Endothelial cell of umbilical vein (primary cell): ENCODE measurements at regions not wholly inside any gene's neighbourhood (a gene's known extent, or its start where the extent isn't known, plus 50 kb on each side); places are given as distances from the start of the nearest gene placed in this dataset.

Experiments used
- BruUV-seq: library from RNA; stranded (reverse); fragments of 400-500 nt; replicated peaks from 2 replicates; lab custom pipeline; 2021; lab: Mats Ljungman, UMichigan
- CTCF ChIA-PET: fragments of 300-600, 350-600 bp; sonication (Branson Sonifier 250); formaldehyde crosslinking; loops from one replicate; lab custom pipeline; 2021; ENCODE audit warnings: antibody characterized with exemption, inconsistent platforms; lab: Charles Lee
- POLR2A ChIA-PET: fragments of 300-600, 350-600 bp; sonication (Branson Sonifier 250); formaldehyde crosslinking; loops from one replicate; lab custom pipeline; 2021; ENCODE audit warnings: antibody characterized with exemption, inconsistent platforms; lab: Charles Lee
- DNase-seq: peaks from one replicate; pipeline ENCODE4 v3.0.0-alpha.2; 2011; ENCODE audit warnings: low read depth, low spot score
- FAIRE-seq: peaks from 2 replicates; lab custom pipeline; 2011; peaks lifted over from hg19 to GRCh38; lab: Jason Lieb, UNC
- H2AFZ ChIP-seq: 2 replicates; pipeline ENCODE4 v1.6.0; 2012; ENCODE audit warnings: low read depth, low read length, control low read depth, inconsistent platforms
- H3K27ac ChIP-seq: 2 replicates; pipeline ENCODE4 v1.5.1; 2011; ENCODE audit warnings: low read depth, mild to moderate bottlenecking, control low read depth, low read length, moderate library complexity; ENCODE audit not compliant: insufficient read depth
- H3K27me3 ChIP-seq, 2 experiments: 2 replicates each; pipeline versions ENCODE4 v1.6.0 to v1.6.1; 2011; ENCODE audit warnings: low read length in 2 of 2, mixed read lengths in 1 of 2; ENCODE audit not compliant: control insufficient read depth in 2 of 2, insufficient read depth in 2 of 2
- H3K36me3 ChIP-seq, 2 experiments: 2 replicates in 1 of 2; 3 replicates in 1 of 2; pipeline ENCODE4 v1.5.1; 2011; ENCODE audit warnings: low read length in 2 of 2, mild to moderate bottlenecking in 1 of 2, moderate library complexity in 1 of 2; ENCODE audit not compliant: control insufficient read depth in 2 of 2, insufficient read depth in 2 of 2; ENCODE audit errors: extremely low read depth in 1 of 2
- H3K4me1 ChIP-seq: 3 replicates; pipeline ENCODE4 v1.5.1; 2011; ENCODE audit warnings: mild to moderate bottlenecking, low read length; ENCODE audit not compliant: control insufficient read depth, insufficient read depth; ENCODE audit errors: extremely low read depth
- H3K4me2 ChIP-seq: 2 replicates; pipeline ENCODE4 v1.6.1; 2011; ENCODE audit warnings: low read length, control low read depth, mixed read lengths; ENCODE audit not compliant: insufficient read depth
- H3K4me3 ChIP-seq, 3 experiments: fragments of 200-600 bp in 1 of 3; sonication (generic), shearing (Covaris generic) in 1 of 3; replicated peaks in 1 of 3; 2 replicates each; pipeline ENCODE4 v1.5.1; 2011 to 2016; ENCODE audit warnings: control low read depth in 3 of 3, low read length in 3 of 3, mild to moderate bottlenecking in 2 of 3, inconsistent platforms in 1 of 3, low read depth in 1 of 3, moderate library complexity in 1 of 3; ENCODE audit not compliant: insufficient read depth in 1 of 3
- H3K79me2 ChIP-seq: 2 replicates; pipeline ENCODE4 v1.6.0; 2012; ENCODE audit warnings: low read length, inconsistent platforms; ENCODE audit not compliant: control insufficient read depth, insufficient read depth
- H3K9ac ChIP-seq: replicated peaks from 2 replicates; pipeline ENCODE3; 2011; ENCODE audit warnings: low read length, control low read depth; ENCODE audit not compliant: insufficient read depth; ENCODE audit errors: extremely low read depth
- H3K9me1 ChIP-seq: replicated peaks from 3 replicates; pipeline ENCODE4 v1.6.0; 2011; ENCODE audit warnings: mild to moderate bottlenecking, low read length; ENCODE audit not compliant: control insufficient read depth, insufficient read depth; ENCODE audit errors: extremely low read depth
- H3K9me3 ChIP-seq: replicated peaks from 2 replicates; pipeline ENCODE4 v1.5.1; 2012; ENCODE audit warnings: low read length, inconsistent platforms; ENCODE audit not compliant: control insufficient read depth, insufficient read depth
- H4K20me1 ChIP-seq: replicated peaks from 2 replicates; pipeline ENCODE3; 2011; ENCODE audit warnings: mild to moderate bottlenecking, low read length; ENCODE audit not compliant: control insufficient read depth, insufficient read depth; ENCODE audit errors: extremely low read depth
- EZH2 ChIP-seq: IDR thresholded peaks from 2 replicates; pipeline ENCODE4 v1.6.1; 2012; ENCODE audit warnings: borderline replicate concordance, low read depth, mild to moderate bottlenecking, moderate library complexity, low read length, inconsistent platforms; ENCODE audit not compliant: severe bottlenecking
- FOS ChIP-seq: IDR thresholded peaks from 2 replicates; pipeline ENCODE4 v1.6.1; 2011; ENCODE audit warnings: mild to moderate bottlenecking, low read length, moderate library complexity, borderline replicate concordance; ENCODE audit not compliant: insufficient read depth
- GATA2 ChIP-seq: IDR thresholded peaks from 2 replicates; pipeline ENCODE4 v1.7.0; 2011; ENCODE audit warnings: low read depth, mild to moderate bottlenecking, moderate library complexity, mixed read lengths, low read length; ENCODE audit not compliant: insufficient read length, insufficient read depth
- JUN ChIP-seq: IDR thresholded peaks from 2 replicates; pipeline ENCODE4 v1.6.1; 2011; ENCODE audit warnings: borderline replicate concordance, low read depth; ENCODE audit not compliant: insufficient read length, insufficient read depth
- MYC ChIP-seq: IDR thresholded peaks from one replicate; pipeline ENCODE4 v1.6.1; 2011; ENCODE audit warnings: mild to moderate bottlenecking, low read depth, low read length
- POLR2A ChIP-seq: IDR thresholded peaks from 2 replicates; pipeline ENCODE4 v1.6.1; 2012; ENCODE audit warnings: low read depth, mild to moderate bottlenecking, control low read depth, low read length
- POLR2AphosphoS5 ChIP-seq: IDR thresholded peaks from 2 replicates; pipeline ENCODE4 v1.6.1; 2012; ENCODE audit warnings: low read depth, mild to moderate bottlenecking, control low read depth, low read length, moderate library complexity; ENCODE audit not compliant: insufficient read depth
- dilution Hi-C: fragments of 300-500 bp; cut with MboI; formaldehyde crosslinking; loops from one replicate; pipeline ENCODE4 v1.15.0; 2019; ENCODE audit warnings: low sequenced_read_pairs; ENCODE audit not compliant: extremely low pct_ligation_motif_present
- intact Hi-C: fragments of 100-400 bp; cut with micrococcal nuclease; formaldehyde crosslinking; loops from one replicate; pipeline ENCODE4 v1.10.0; 2022
- TF ChIP-seq, protein P1 (sequence below): IDR thresholded peaks from 2 replicates; pipeline ENCODE4 v1.6.1; 2011; ENCODE audit not compliant: insufficient read depth, insufficient read length
- TF ChIP-seq, protein P2 (sequence below), 2 donors: IDR thresholded peaks; 1 replicate in 1 of 2; 2 replicates in 1 of 2; pipeline ENCODE4 v1.5.1; 2011; ENCODE audit warnings: low read length in 2 of 2, mild to moderate bottlenecking in 2 of 2, moderate library complexity in 2 of 2, control low read depth in 1 of 2, inconsistent platforms in 1 of 2, low read depth in 1 of 2; ENCODE audit not compliant: insufficient read depth in 1 of 2; ENCODE audit errors: extremely low read depth in 1 of 2

DNA sequence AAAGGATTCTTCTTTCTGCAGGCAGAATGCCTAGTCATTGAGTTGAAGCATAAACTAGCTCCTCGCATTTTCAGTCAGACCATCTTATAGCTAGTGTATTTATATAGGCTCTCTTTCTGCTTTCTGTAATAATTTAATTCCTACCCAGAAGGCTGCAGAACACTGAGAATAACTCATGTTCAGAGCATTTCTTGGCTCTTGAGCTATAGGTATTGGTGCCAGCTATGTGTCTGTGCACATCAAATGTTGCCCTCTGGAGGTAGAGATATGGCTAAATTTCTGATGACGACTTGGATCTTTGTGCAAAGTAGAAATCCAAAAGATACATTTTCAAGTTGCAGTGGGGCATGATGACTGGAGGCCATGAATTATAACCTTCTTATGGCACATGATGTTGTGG is 336.2 kb upstream of the TPM1 start:
- POLR2A ChIA-PET: no interaction called here
- Histone ChIP-seq H3K36me3 (no peaks in the 10 kb centered on the region), H3K4me3 (no peak overlapping the region), H2AFZ (no peak overlapping the region), H3K27ac (no peak overlapping the region), H3K9me1 (no peaks in the 10 kb centered on the region), H3K9ac (no peak overlapping the region), H3K79me2 (no peaks in the 10 kb centered on the region), H4K20me1 (no peaks in the 10 kb centered on the region), H3K27me3 (peaks cover 0 to 3% of the 10 kb centered on the region in 2 experiments), H3K4me1 (no peaks in the 10 kb centered on the region), H3K9me3 (no peaks in the 10 kb centered on the region), H3K4me2 (no peak overlapping the region)
- dilution Hi-C loops (no loop called here), intact Hi-C loops (no loop called here)
- no peak for DNase-seq
- CTCF ChIA-PET: interaction anchor here (1.1 kb wide), 1 partner anchor 36 kb away, joined by 3 read pairs; no protein-coding TSS in a partner anchor
- no peak for FAIRE-seq
- no TSS peak for BruUV-seq
- TF ChIP-seq, protein P1, sequence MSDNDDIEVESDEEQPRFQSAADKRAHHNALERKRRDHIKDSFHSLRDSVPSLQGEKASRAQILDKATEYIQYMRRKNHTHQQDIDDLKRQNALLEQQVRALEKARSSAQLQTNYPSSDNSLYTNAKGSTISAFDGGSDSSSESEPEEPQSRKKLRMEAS: no peak
- TF ChIP-seq POLR2AphosphoS5 (no peak), GATA2 (no peak), EZH2 (no peak), MYC (no peak), POLR2A (no peak), FOS (no peak), JUN (no peak)
- TF ChIP-seq, protein P2, sequence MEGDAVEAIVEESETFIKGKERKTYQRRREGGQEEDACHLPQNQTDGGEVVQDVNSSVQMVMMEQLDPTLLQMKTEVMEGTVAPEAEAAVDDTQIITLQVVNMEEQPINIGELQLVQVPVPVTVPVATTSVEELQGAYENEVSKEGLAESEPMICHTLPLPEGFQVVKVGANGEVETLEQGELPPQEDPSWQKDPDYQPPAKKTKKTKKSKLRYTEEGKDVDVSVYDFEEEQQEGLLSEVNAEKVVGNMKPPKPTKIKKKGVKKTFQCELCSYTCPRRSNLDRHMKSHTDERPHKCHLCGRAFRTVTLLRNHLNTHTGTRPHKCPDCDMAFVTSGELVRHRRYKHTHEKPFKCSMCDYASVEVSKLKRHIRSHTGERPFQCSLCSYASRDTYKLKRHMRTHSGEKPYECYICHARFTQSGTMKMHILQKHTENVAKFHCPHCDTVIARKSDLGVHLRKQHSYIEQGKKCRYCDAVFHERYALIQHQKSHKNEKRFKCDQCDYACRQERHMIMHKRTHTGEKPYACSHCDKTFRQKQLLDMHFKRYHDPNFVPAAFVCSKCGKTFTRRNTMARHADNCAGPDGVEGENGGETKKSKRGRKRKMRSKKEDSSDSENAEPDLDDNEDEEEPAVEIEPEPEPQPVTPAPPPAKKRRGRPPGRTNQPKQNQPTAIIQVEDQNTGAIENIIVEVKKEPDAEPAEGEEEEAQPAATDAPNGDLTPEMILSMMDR (IDR thresholded peaks at IDR 0.05; ENCODE audit: extremely low read depth in 1 of 2, insufficient read depth in 1 of 2, low read depth in 1 of 2, low read length in 2 of 2): no peak
